ENCODE measurements at regions not wholly inside any gene's neighbourhood (a gene's known extent, or its start where the extent isn't known, plus 50 kb on each side); places are given as distances from the start of the nearest gene placed in this dataset.

- no peak for TF ChIP-seq POLR2A (IDR thresholded peaks at IDR 0.05)
- TF ChIP-seq CTCF (IDR thresholded peaks at IDR 0.05): no peak
Observed at GRCh38 chr2:196534495-196534894, 105.0 kb upstream of the CCDC150 start.

All from vagina (tissue), 2 donors.